Ascending aorta (tissue), 2 donors: ENCODE measurements at regions not wholly inside any gene's neighbourhood (a gene's known extent, or its start where the extent isn't known, plus 50 kb on each side); places are given as distances from the start of the nearest gene placed in this dataset.

ENCODE experiments used
- DNase-seq, 2 donors: peaks; one replicate each; pipeline ENCODE4 v3.0.0-alpha.2; 2019; ENCODE audit warnings: low spot score in 2 of 2
- H3K27ac ChIP-seq, 2 donors: fragments of 200-600 bp; sonication (generic); one replicate each; pipeline ENCODE4 v1.5.1; 2016 to 2017; ENCODE audit warnings: mild to moderate bottlenecking in 1 of 2
- H3K27me3 ChIP-seq: fragments of 200-600 bp; sonication (generic); one replicate; pipeline ENCODE4 v1.5.1; 2017
- H3K36me3 ChIP-seq, 2 donors: fragments of 200-600 bp; sonication (generic); one replicate each; pipeline ENCODE4 v1.5.1; 2016
- H3K4me1 ChIP-seq, 2 donors: fragments of 200-600 bp; sonication (generic); one replicate each; pipeline ENCODE4 v1.5.1; 2016 to 2017; ENCODE audit warnings: mild to moderate bottlenecking in 1 of 2
- H3K4me3 ChIP-seq, 2 donors: fragments of 200-600 bp; sonication (generic); one replicate each; pipeline ENCODE4 v1.5.1; 2016 to 2017; ENCODE audit warnings: mild to moderate bottlenecking in 1 of 2
- H3K9me3 ChIP-seq, 2 donors: fragments of 200-600 bp; sonication (generic); one replicate each; pipeline ENCODE4 v1.5.1; 2016
- intact Hi-C: fragments of 100-400 bp; cut with DNase I; formaldehyde crosslinking; loops from one replicate; pipeline ENCODE4 v1.15.1; 2023
- TF ChIP-seq, protein P1 (sequence below), 3 experiments: fragments of 200-600 bp in 2 of 3; fragments of 450-650 bp in 1 of 3; sonication (generic) in 2 of 3; IDR thresholded peaks; one replicate each; pipeline ENCODE4 v1.5.1; 2016 to 2019; ENCODE audit warnings: antibody characterized with exemption in 3 of 3, mild to moderate bottlenecking in 1 of 3, moderate library complexity in 1 of 3

- Histone ChIP-seq H3K4me3 (no peak overlapping the region), H3K9me3 (peaks cover 0 to 15% of the 10 kb centered on the region in 2 donors), H3K36me3 (no peaks in the 10 kb centered on the region), H3K27ac (no peak overlapping the region), H3K4me1 (no peaks in the 10 kb centered on the region), H3K27me3 (no peaks in the 10 kb centered on the region)
- TF ChIP-seq, protein P1, sequence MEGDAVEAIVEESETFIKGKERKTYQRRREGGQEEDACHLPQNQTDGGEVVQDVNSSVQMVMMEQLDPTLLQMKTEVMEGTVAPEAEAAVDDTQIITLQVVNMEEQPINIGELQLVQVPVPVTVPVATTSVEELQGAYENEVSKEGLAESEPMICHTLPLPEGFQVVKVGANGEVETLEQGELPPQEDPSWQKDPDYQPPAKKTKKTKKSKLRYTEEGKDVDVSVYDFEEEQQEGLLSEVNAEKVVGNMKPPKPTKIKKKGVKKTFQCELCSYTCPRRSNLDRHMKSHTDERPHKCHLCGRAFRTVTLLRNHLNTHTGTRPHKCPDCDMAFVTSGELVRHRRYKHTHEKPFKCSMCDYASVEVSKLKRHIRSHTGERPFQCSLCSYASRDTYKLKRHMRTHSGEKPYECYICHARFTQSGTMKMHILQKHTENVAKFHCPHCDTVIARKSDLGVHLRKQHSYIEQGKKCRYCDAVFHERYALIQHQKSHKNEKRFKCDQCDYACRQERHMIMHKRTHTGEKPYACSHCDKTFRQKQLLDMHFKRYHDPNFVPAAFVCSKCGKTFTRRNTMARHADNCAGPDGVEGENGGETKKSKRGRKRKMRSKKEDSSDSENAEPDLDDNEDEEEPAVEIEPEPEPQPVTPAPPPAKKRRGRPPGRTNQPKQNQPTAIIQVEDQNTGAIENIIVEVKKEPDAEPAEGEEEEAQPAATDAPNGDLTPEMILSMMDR (IDR thresholded peaks at IDR 0.05): no peak
- intact Hi-C loops: no loop called here
- no peak for DNase-seq
Observed at GRCh38 chr13:34025746-34026145, 207.8 kb downstream of the RFC3 start.

GRCh38 chr13:34026308-34026707, 208.4 kb downstream of the RFC3 start:
- H3K36me3 ChIP-seq: no peaks in the 10 kb centered on the region
- TF ChIP-seq, protein P1 (IDR thresholded peaks at IDR 0.05): no peak
- DNase-seq: no peak
- no peaks in the 10 kb centered on the region for H3K4me1 ChIP-seq
- no peak overlapping the region for H3K4me3 ChIP-seq
- intact Hi-C loops: no loop called here
- no peaks in the 10 kb centered on the region for H3K27me3 ChIP-seq
- H3K9me3 ChIP-seq: peaks cover 0 to 12% of the 10 kb centered on the region in 2 donors
- H3K27ac ChIP-seq: no peak overlapping the region

- TF ChIP-seq, protein P1 (IDR thresholded peaks at IDR 0.05): no peak
- H3K4me1 ChIP-seq: no peaks in the 10 kb centered on the region
- no peaks in the 10 kb centered on the region for H3K36me3 ChIP-seq
- DNase-seq: no peak
- no peaks in the 10 kb centered on the region for H3K9me3 ChIP-seq
- no peaks in the 10 kb centered on the region for H3K27me3 ChIP-seq
- no peak overlapping the region for H3K4me3 ChIP-seq
- H3K27ac ChIP-seq: no peak overlapping the region
- intact Hi-C loops: no loop called here
Observed at GRCh38 chr13:34028496-34029442, 210.8 kb downstream of the RFC3 start.

DNA sequence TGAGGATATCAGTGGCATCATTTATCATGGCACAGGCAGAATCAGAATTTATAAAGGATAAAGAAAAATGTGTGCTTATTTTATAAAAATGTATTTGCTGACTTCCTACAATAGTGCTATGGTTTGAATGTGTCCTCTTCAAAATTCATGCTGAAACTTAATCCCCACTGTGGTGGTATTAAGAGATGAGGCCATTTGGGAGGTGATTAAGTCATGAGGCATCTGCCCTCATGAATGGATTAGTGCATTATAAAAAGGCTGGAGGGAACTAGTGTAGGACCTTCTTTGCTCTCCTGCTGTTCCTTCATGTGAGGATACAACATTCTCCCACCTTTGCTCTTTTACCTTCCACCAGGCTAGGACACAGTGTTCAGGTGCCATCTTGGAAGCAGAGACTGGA, 212.8 kb downstream of the RFC3 start:
- H3K27me3 ChIP-seq: no peaks in the 10 kb centered on the region
- no peaks in the 10 kb centered on the region for H3K9me3 ChIP-seq
- intact Hi-C loops: no loop called here
- no peak for DNase-seq
- no peak overlapping the region for H3K4me3 ChIP-seq
- H3K36me3 ChIP-seq: no peaks in the 10 kb centered on the region
- no peaks in the 10 kb centered on the region for H3K4me1 ChIP-seq
- H3K27ac ChIP-seq: no peak overlapping the region
- TF ChIP-seq, protein P1 (IDR thresholded peaks at IDR 0.05): no peak

DNA sequence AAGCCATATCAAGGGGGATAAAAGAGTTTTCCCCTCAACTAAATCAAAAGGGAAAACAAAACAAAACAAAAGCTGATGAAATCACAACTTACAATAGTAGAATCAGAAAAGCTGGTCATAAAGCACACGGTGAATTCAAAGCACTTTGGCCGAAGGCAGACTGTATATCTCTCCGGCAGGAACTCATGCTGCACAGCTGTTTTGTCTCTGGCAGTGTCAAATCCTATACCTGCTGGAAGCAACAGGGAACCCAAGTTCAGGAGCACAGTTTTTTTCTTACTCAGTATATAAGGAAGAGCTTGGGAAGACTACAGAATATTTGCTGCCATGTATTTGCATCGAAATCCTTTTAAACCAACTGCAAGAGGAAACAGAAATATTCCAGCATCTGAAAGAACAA, 213.7 kb downstream of the RFC3 start:
- Histone ChIP-seq H3K9me3 (no peaks in the 10 kb centered on the region), H3K4me3 (no peak overlapping the region), H3K4me1 (no peaks in the 10 kb centered on the region), H3K36me3 (no peaks in the 10 kb centered on the region), H3K27me3 (no peaks in the 10 kb centered on the region), H3K27ac (no peak overlapping the region)
- intact Hi-C loops: no loop called here
- TF ChIP-seq, protein P1 (IDR thresholded peaks at IDR 0.05): no peak
- no peak for DNase-seq
